AG04449 (cell line): ENCODE measurements at regions not wholly inside any gene's neighbourhood (a gene's known extent, or its start where the extent isn't known, plus 50 kb on each side); places are given as distances from the start of the nearest gene placed in this dataset.
"Not testable (repeated sequence)": the region's sequence is repeated elsewhere in the genome, so short reads cannot be mapped to it uniquely, and the experiment has no call there.

ENCODE experiments used
- CTCF ChIA-PET: fragments of 350-600 bp; formaldehyde crosslinking; extraction: SDS; loops from one replicate; lab custom pipeline; 2021; ENCODE audit warnings: antibody characterized with exemption; lab: Yijun Ruan, JAX
- POLR2A ChIA-PET: fragments of 400-600, 350-600 bp; formaldehyde crosslinking; extraction: SDS; loops from one replicate; lab custom pipeline; 2020; ENCODE audit warnings: antibody characterized with exemption, inconsistent platforms; lab: Yijun Ruan, JAX
- DNase-seq: peaks from one replicate; pipeline ENCODE4 v3.0.0-alpha.2; 2010; ENCODE audit warnings: low read depth, low spot score
- H3K4me3 ChIP-seq: 2 replicates; pipeline ENCODE4 v1.5.1; 2011; ENCODE audit warnings: low read depth, mild to moderate bottlenecking, control low read depth, low read length
- CTCF ChIP-seq: IDR thresholded peaks from one replicate; pipeline ENCODE4 v1.5.1; 2011; ENCODE audit warnings: mild to moderate bottlenecking, moderate library complexity, low read length, control low read depth, inconsistent platforms; ENCODE audit not compliant: insufficient read depth; ENCODE audit errors: missing control alignments

GRCh38 chr15:81642451-81642990 is 268.5 kb upstream of the TMC3 start:
- H3K4me3 ChIP-seq = no peak overlapping the region
- ChIA-PET POLR2A (no interaction called here), CTCF (no interaction called here)
- TF ChIP-seq CTCF = no peak
- DNase-seq = peak; percentile 28

- POLR2A ChIA-PET, DNase-seq, CTCF ChIA-PET, H3K4me3 ChIP-seq: not testable (repeated sequence)
Observed at GRCh38 chr15:81636064-81636463, 262.1 kb upstream of the TMC3 start.

- TF ChIP-seq CTCF = no peak
- ChIA-PET CTCF (no interaction called here), POLR2A (no interaction called here)
- no peak for DNase-seq
- H3K4me3 ChIP-seq = no peak overlapping the region
Observed at GRCh38 chr15:81633889-81634288, 259.9 kb upstream of the TMC3 start.

GRCh38 chr15:81625896-81626295 is 251.9 kb upstream of the TMC3 start:
- no peak for DNase-seq
- ChIA-PET POLR2A (no interaction called here), CTCF (no interaction called here)
- no peak for TF ChIP-seq CTCF
- no peak overlapping the region for H3K4me3 ChIP-seq

- H3K4me3 ChIP-seq = no peak overlapping the region
- no peak for TF ChIP-seq CTCF
- CTCF ChIA-PET = no interaction called here
- DNase-seq = no peak
- POLR2A ChIA-PET = no interaction called here
Observed at GRCh38 chr15:81619002-81619401, 245.0 kb upstream of the TMC3 start.

GRCh38 chr15:81612631-81613030 is 238.6 kb upstream of the TMC3 start:
- no peak for DNase-seq
- ChIA-PET POLR2A (no interaction called here), CTCF (no interaction called here)
- TF ChIP-seq CTCF = no peak
- no peak overlapping the region for H3K4me3 ChIP-seq

- POLR2A ChIA-PET = no interaction called here
- no peak for DNase-seq
Observed at GRCh38 chr15:81611679-81612078, 237.7 kb upstream of the TMC3 start.

More at GRCh38 chr15:81611679-81612078, 237.7 kb upstream of the TMC3 start:
- no peak for TF ChIP-seq CTCF
- H3K4me3 ChIP-seq = no peak overlapping the region
- CTCF ChIA-PET = interaction anchor here (1.2 kb wide), 1 partner anchor 9 kb away, joined by 4 read pairs; no protein-coding TSS in a partner anchor
